Posterior cingulate gyrus (tissue), 11 donors: ENCODE measurements at regions not wholly inside any gene's neighbourhood (a gene's known extent, or its start where the extent isn't known, plus 50 kb on each side); places are given as distances from the start of the nearest gene placed in this dataset.
"Not testable (repeated sequence)": the region's sequence is repeated elsewhere in the genome, so short reads cannot be mapped to it uniquely, and the experiment has no call there.

Experiments used
- DNase-seq, 10 donors: peaks; one replicate each; pipeline versions ENCODE4 v3.0.0 to v3.0.0-alpha.2; 2020 to 2021; ENCODE audit warnings: mixed read lengths in 3 of 10
- intact Hi-C: fragments of 100-400 bp; cut with DNase I; formaldehyde crosslinking; loops from one replicate; pipeline ENCODE4 v1.15.1; 2023

DNA sequence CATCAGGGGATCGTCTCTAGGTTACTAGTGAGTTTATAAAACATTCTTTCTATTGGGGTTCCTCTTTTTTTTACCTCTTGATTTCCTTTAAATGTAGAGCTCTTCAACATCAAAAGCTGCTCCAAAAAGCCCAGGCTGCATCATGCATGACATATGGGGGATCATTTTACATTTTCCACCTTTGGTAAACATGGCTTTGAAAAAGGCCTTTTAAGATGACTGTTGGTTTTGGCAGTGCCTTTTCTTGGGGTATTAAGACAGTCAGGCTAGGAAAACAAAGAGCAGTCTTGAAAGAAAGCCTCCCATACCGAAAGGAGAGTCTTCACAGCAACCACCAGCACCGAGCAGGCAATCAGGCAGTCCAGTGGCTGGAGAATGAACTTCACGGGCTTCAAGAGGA, 73.2 kb downstream of the NPEPL1 start:
- intact Hi-C loops: no loop called here
- peak in 1 of 10 donors; percentile 17 for DNase-seq

GRCh38 chr20:58767817-58768216, 75.2 kb downstream of the NPEPL1 start:
- DNase-seq, intact Hi-C loops: not testable (repeated sequence)
